B cell (primary cell): ENCODE measurements at regions not wholly inside any gene's neighbourhood (a gene's known extent, or its start where the extent isn't known, plus 50 kb on each side); places are given as distances from the start of the nearest gene placed in this dataset.

ENCODE experiments used
- ATAC-seq: fragments of 200-7000 bp; cut with Tn5 transposase; one replicate; pipeline ENCODE4 v1.10.0; 2021; ENCODE audit warnings: low read depth, mild to moderate bottlenecking, moderate number of reproducible peaks, moderate library complexity
- CTCF ChIA-PET: fragments of 350-600 bp; sonication (Branson Sonifier 250); formaldehyde crosslinking; loops from one replicate; lab custom pipeline; 2021; ENCODE audit warnings: antibody characterized with exemption, inconsistent platforms; lab: Charles Lee
- POLR2A ChIA-PET: fragments of 350-600 bp; sonication (Branson Sonifier 250); formaldehyde crosslinking; loops from one replicate; lab custom pipeline; 2021; ENCODE audit warnings: antibody characterized with exemption; lab: Charles Lee
- DNase-seq: peaks from one replicate; pipeline ENCODE4 v3.0.0; 2013
- H2AFZ ChIP-seq: 2 replicates; pipeline ENCODE4 v1.6.1; 2012; ENCODE audit warnings: mild to moderate bottlenecking, low read depth, low read length; ENCODE audit not compliant: insufficient read depth, poor library complexity, severe bottlenecking
- H3K27ac ChIP-seq, 2 donors: 1 replicate in 1 of 2; 2 replicates in 1 of 2; pipeline ENCODE4 v1.5.1; 2012 to 2013; ENCODE audit warnings: low read length in 2 of 2, mild to moderate bottlenecking in 2 of 2, moderate library complexity in 1 of 2
- H3K27me3 ChIP-seq, 4 experiments: fragments of 200-600 bp in 1 of 4; sonication (generic) in 1 of 4; replicated peaks in 1 of 4; 1 replicate in 2 of 4; 2 replicates in 2 of 4; pipeline versions ENCODE4 v1.6.1 to v1.7.0; 2013 to 2016; ENCODE audit warnings: low read length in 3 of 4, mild to moderate bottlenecking in 2 of 4, mixed read lengths in 1 of 4, moderate library complexity in 1 of 4; ENCODE audit not compliant: insufficient read depth in 4 of 4, control insufficient read depth in 3 of 4; ENCODE audit errors: control extremely low read depth in 1 of 4
- H3K36me3 ChIP-seq, 2 experiments: replicated peaks in 1 of 2; 1 replicate in 1 of 2; 2 replicates in 1 of 2; pipeline versions ENCODE4 v1.6.1 to v1.7.1; 2013; ENCODE audit warnings: low read length in 1 of 2; ENCODE audit not compliant: insufficient read depth in 2 of 2, control insufficient read depth in 1 of 2; ENCODE audit errors: control extremely low read depth in 1 of 2, extremely low read depth in 1 of 2
- H3K4me1 ChIP-seq, 2 donors: fragments of 200-600 bp in 1 of 2; sonication (generic) in 1 of 2; 1 replicate in 1 of 2; 2 replicates in 1 of 2; pipeline versions ENCODE4 v1.5.1 to v1.6.1; 2013 to 2017; ENCODE audit warnings: low read length in 2 of 2; ENCODE audit not compliant: control insufficient read depth in 2 of 2, insufficient read depth in 2 of 2
- H3K4me2 ChIP-seq: replicated peaks from 2 replicates; pipeline ENCODE3; 2012; ENCODE audit warnings: mild to moderate bottlenecking, low read depth, low read length; ENCODE audit not compliant: poor library complexity, severe bottlenecking
- H3K4me3 ChIP-seq, 5 experiments: fragments of 200-600 bp in 1 of 5; sonication (generic) in 1 of 5; 1 replicate in 3 of 5; 2 replicates in 2 of 5; pipeline versions ENCODE4 v1.5.1 to v1.7.0; 2011 to 2016; ENCODE audit warnings: low read length in 4 of 5, mild to moderate bottlenecking in 4 of 5, low read depth in 2 of 5, control low read depth in 1 of 5, moderate library complexity in 1 of 5; ENCODE audit not compliant: insufficient read depth in 1 of 5; ENCODE audit errors: control extremely low read depth in 1 of 5, extremely low read depth in 1 of 5
- H3K79me2 ChIP-seq: fragments of 200-600 bp; sonication (generic); one replicate; pipeline ENCODE4 v1.6.0; 2016; ENCODE audit warnings: low read length; ENCODE audit not compliant: control insufficient read depth, insufficient read depth
- H3K9ac ChIP-seq: fragments of 200-600 bp; sonication (generic); 2 replicates; pipeline ENCODE4 v1.6.1; 2017; ENCODE audit warnings: mild to moderate bottlenecking, low read length, moderate library complexity
- H3K9me3 ChIP-seq, 3 donors: one replicate each; pipeline versions ENCODE4 v1.6.1 to v1.7.1; 2013; ENCODE audit warnings: low read length in 2 of 3; ENCODE audit not compliant: control insufficient read depth in 2 of 3, insufficient read depth in 1 of 3; ENCODE audit errors: control extremely low read depth in 1 of 3
- H4K20me1 ChIP-seq: 2 replicates; pipeline ENCODE4 v1.6.0; 2012; ENCODE audit warnings: mild to moderate bottlenecking, low read length; ENCODE audit not compliant: insufficient read depth, control insufficient read depth, poor library complexity, severe bottlenecking
- H3K27ac Mint-ChIP-seq: one replicate; pipeline ENCODE4 v1.8.0; 2021; ENCODE audit warnings: mixed read lengths
- H3K27me3 Mint-ChIP-seq: one replicate; pipeline ENCODE4 v1.8.0; 2021; ENCODE audit warnings: mixed read lengths
- H3K4me1 Mint-ChIP-seq: one replicate; pipeline ENCODE4 v1.8.0; 2021; ENCODE audit warnings: mixed read lengths
- H3K4me3 Mint-ChIP-seq: one replicate; pipeline ENCODE4 v1.8.0; 2021; ENCODE audit warnings: mixed read lengths
- H3K9me3 Mint-ChIP-seq: one replicate; pipeline ENCODE4 v1.8.0; 2022; ENCODE audit warnings: mixed read lengths; ENCODE audit not compliant: insufficient read depth
- EZH2 ChIP-seq: IDR thresholded peaks from 2 replicates; pipeline ENCODE4 v1.6.1; 2012; ENCODE audit warnings: borderline replicate concordance, low read depth, mild to moderate bottlenecking, moderate library complexity, low read length; ENCODE audit not compliant: insufficient read depth, poor library complexity, severe bottlenecking
- WGBS: methylation state at CpG from one replicate; pipeline ENCODE4 v1.1.5; 2013; ENCODE audit warnings: missing lambda C conversion rate; ENCODE audit not compliant: insufficient coverage; 5-methylcytosine and 5-hydroxymethylcytosine counted together
- intact Hi-C: fragments of 100-400 bp; cut with micrococcal nuclease; formaldehyde crosslinking; loops from one replicate; pipeline ENCODE4 v1.10.0; 2022
- TF ChIP-seq, protein P1 (sequence below): fragments of 200-600 bp; IDR thresholded peaks from one replicate; pipeline ENCODE4 v1.8.0; 2022; ENCODE audit warnings: antibody characterized with exemption, mild to moderate bottlenecking

DNA sequence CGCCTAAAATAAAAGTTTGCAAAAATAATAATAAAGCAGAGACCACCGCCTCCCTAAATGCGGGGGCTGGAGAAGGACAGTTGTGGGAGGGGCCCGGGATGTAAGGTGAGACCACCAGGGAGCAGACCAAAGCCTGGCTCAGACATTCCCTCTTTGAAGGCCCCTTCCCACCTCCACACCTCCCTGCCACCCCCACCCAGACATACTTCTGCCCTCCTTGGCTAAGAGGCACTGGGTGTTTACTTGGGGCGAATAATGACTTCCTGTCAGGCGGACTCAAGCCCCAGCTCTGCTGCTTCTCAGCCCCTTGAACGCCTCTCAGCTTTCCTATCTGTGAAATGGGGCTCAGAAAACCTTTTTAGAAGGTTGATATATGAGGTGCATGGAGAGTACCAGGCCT is 58.8 kb upstream of the GGTA1 start:
- Mint-ChIP-seq H3K4me1 (peaks cover 26% of the 10 kb centered on the region), H3K4me3 (no peak overlapping the region), H3K27me3 (peaks cover 11% of the 10 kb centered on the region), H3K9me3 (no peaks in the 10 kb centered on the region), H3K27ac (no peak overlapping the region)
- Histone ChIP-seq H3K36me3 (no peaks in the 10 kb centered on the region), H4K20me1 (no peaks in the 10 kb centered on the region), H3K79me2 (no peaks in the 10 kb centered on the region), H3K4me2 (peak overlapping the region; percentile 66), H3K4me3 (no peak overlapping the region), H3K4me1 (peaks cover 22 to 30% of the 10 kb centered on the region in 2 donors), H3K27ac (no peak overlapping the region), H2AFZ (no peak overlapping the region), H3K9me3 (no peaks in the 10 kb centered on the region), H3K9ac (no peak overlapping the region), H3K27me3 (peaks cover 0 to 13% (median 0%) of the 10 kb centered on the region in 4 experiments)
- intact Hi-C loops, result no loop called here
- CTCF ChIA-PET, result interaction anchor here (1.0 to 1.3 kb wide), 3 partner anchors 8 to 131 kb away, joined by 3 to 7 read pairs (median 7); no protein-coding TSS in a partner anchor
- 17% methylated on average over 4 of the region's 7 CpGs for WGBS
- DNase-seq, result no peak
- no peak for TF ChIP-seq EZH2
- TF ChIP-seq, protein P1, sequence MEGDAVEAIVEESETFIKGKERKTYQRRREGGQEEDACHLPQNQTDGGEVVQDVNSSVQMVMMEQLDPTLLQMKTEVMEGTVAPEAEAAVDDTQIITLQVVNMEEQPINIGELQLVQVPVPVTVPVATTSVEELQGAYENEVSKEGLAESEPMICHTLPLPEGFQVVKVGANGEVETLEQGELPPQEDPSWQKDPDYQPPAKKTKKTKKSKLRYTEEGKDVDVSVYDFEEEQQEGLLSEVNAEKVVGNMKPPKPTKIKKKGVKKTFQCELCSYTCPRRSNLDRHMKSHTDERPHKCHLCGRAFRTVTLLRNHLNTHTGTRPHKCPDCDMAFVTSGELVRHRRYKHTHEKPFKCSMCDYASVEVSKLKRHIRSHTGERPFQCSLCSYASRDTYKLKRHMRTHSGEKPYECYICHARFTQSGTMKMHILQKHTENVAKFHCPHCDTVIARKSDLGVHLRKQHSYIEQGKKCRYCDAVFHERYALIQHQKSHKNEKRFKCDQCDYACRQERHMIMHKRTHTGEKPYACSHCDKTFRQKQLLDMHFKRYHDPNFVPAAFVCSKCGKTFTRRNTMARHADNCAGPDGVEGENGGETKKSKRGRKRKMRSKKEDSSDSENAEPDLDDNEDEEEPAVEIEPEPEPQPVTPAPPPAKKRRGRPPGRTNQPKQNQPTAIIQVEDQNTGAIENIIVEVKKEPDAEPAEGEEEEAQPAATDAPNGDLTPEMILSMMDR, result no peak
- POLR2A ChIA-PET, result no interaction called here
- no peak for ATAC-seq

DNA sequence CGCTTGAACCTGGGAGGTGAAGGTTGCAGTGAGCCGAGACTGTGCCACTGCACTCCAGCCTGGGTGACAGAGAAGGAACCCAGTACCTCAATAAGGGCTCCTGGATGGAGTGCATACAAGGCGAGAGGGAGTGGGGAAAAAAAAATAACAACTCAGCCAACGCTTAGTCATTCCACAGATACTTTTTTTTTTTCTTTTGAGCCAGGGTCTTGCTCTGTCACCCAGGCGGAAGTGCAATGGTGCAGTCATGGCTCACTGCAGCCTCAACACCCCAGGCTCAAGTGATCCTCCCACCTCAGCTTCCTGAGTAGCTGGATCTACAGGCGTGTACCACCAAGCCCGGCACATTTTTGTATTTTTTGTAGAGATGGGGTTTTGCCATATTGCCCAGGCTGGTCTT is 59.5 kb upstream of the GGTA1 start:
- Histone ChIP-seq H3K36me3 (no peaks in the 10 kb centered on the region), H3K9me3 (no peaks in the 10 kb centered on the region), H3K4me2 (no peak overlapping the region), H3K9ac (no peak overlapping the region), H4K20me1 (no peaks in the 10 kb centered on the region), H3K27ac (no peak overlapping the region), H3K27me3 (peaks cover 0 to 13% (median 0%) of the 10 kb centered on the region in 4 experiments), H3K4me3 (no peak overlapping the region), H3K4me1 (peaks cover 22 to 30% of the 10 kb centered on the region in 2 donors), H2AFZ (no peak overlapping the region), H3K79me2 (no peaks in the 10 kb centered on the region)
- WGBS, result 52% methylated on average over 2 of the region's 7 CpGs
- H3K27ac Mint-ChIP-seq, result no peak overlapping the region
- peaks cover 11% of the 10 kb centered on the region for H3K27me3 Mint-ChIP-seq
- H3K4me3 Mint-ChIP-seq, result peak overlapping the region; percentile 7
- POLR2A ChIA-PET, result no interaction called here
- CTCF ChIA-PET, result interaction anchor here (1.0 to 2.0 kb wide), 3 partner anchors 9 to 130 kb away, joined by 3 to 7 read pairs (median 5); no protein-coding TSS in a partner anchor
- no peaks in the 10 kb centered on the region for H3K9me3 Mint-ChIP-seq
- intact Hi-C loops, result no loop called here
- peak; percentile 47 for DNase-seq
- H3K4me1 Mint-ChIP-seq, result peaks cover 26% of the 10 kb centered on the region
- TF ChIP-seq, protein P1, result no peak
- no peak for TF ChIP-seq EZH2
- peak; percentile 36 for ATAC-seq
